ENCODE measurements at regions not wholly inside any gene's neighbourhood (a gene's known extent, or its start where the extent isn't known, plus 50 kb on each side); places are given as distances from the start of the nearest gene placed in this dataset.

- TF ChIP-seq, protein P1, sequence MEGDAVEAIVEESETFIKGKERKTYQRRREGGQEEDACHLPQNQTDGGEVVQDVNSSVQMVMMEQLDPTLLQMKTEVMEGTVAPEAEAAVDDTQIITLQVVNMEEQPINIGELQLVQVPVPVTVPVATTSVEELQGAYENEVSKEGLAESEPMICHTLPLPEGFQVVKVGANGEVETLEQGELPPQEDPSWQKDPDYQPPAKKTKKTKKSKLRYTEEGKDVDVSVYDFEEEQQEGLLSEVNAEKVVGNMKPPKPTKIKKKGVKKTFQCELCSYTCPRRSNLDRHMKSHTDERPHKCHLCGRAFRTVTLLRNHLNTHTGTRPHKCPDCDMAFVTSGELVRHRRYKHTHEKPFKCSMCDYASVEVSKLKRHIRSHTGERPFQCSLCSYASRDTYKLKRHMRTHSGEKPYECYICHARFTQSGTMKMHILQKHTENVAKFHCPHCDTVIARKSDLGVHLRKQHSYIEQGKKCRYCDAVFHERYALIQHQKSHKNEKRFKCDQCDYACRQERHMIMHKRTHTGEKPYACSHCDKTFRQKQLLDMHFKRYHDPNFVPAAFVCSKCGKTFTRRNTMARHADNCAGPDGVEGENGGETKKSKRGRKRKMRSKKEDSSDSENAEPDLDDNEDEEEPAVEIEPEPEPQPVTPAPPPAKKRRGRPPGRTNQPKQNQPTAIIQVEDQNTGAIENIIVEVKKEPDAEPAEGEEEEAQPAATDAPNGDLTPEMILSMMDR (IDR thresholded peaks at IDR 0.05 in 8 of 11, conservative IDR thresholded peaks at IDR 0.05 in 3 of 11): no peak
- TF ChIP-seq POLR2A (IDR thresholded peaks at IDR 0.05) (no peak), POLR2AphosphoS5 (IDR thresholded peaks at IDR 0.05) (no peak)
These were observed 77.4 kb upstream of the MID1 start for GRCh38 chrX:10697616-10698317.

Data from spleen (tissue), 7 donors.